HG03025 (cell line): ENCODE measurements at regions not wholly inside any gene's neighbourhood (a gene's known extent, or its start where the extent isn't known, plus 50 kb on each side); places are given as distances from the start of the nearest gene placed in this dataset.
A peak's percentile ranks its signal among the peaks of the same experiment; 100 is the strongest.

Source experiments
- ATAC-seq: cut with Tn5 transposase; IDR thresholded peaks from one replicate; pipeline ENCODE4 v1.9.1; 2021; ENCODE audit warnings: mild to moderate bottlenecking, moderate library complexity; ENCODE audit not compliant: unreplicated experiment, low FRiP score

- no peak for ATAC-seq
These were observed 398.2 kb upstream of the RARB start for GRCh38 chr3:25029820-25030219.

GRCh38 chr3:25032344-25032743 is 395.7 kb upstream of the RARB start:
- ATAC-seq = no peak

- peak; percentile 92 for ATAC-seq
These were observed 394.5 kb upstream of the RARB start for GRCh38 chr3:25033407-25034029.

- ATAC-seq = no peak
These were observed 392.5 kb upstream of the RARB start for GRCh38 chr3:25035526-25035925.

- no peak for ATAC-seq
These were observed 391.4 kb upstream of the RARB start for GRCh38 chr3:25036633-25037032.

- ATAC-seq = no peak
These were observed 391.0 kb upstream of the RARB start for GRCh38 chr3:25037049-25037547.

GRCh38 chr3:25038271-25038670 is 389.8 kb upstream of the RARB start:
- no peak for ATAC-seq

- ATAC-seq = no peak
These were observed 389.1 kb upstream of the RARB start for GRCh38 chr3:25038922-25039321.

GRCh38 chr3:25040748-25041147 is 387.3 kb upstream of the RARB start:
- ATAC-seq = no peak

GRCh38 chr3:25041871-25042584 is 386.0 kb upstream of the RARB start:
- ATAC-seq = no peak

- no peak for ATAC-seq
These were observed 384.9 kb upstream of the RARB start for GRCh38 chr3:25043177-25043576.

GRCh38 chr3:25043749-25044148 is 384.3 kb upstream of the RARB start:
- no peak for ATAC-seq

- no peak for ATAC-seq
These were observed 383.0 kb upstream of the RARB start for GRCh38 chr3:25044762-25045710.

GRCh38 chr3:25046911-25047771 is 380.9 kb upstream of the RARB start:
- no peak for ATAC-seq

GRCh38 chr3:25049304-25049703 is 378.8 kb upstream of the RARB start:
- no peak for ATAC-seq

GRCh38 chr3:25053360-25053759 is 374.7 kb upstream of the RARB start:
- ATAC-seq = no peak

GRCh38 chr3:25056036-25056755 is 371.9 kb upstream of the RARB start:
- ATAC-seq = no peak

- ATAC-seq = no peak
These were observed 371.2 kb upstream of the RARB start for GRCh38 chr3:25056803-25057351.

- ATAC-seq = no peak
These were observed 370.7 kb upstream of the RARB start for GRCh38 chr3:25057379-25057778.
